ENCODE measurements at regions not wholly inside any gene's neighbourhood (a gene's known extent, or its start where the extent isn't known, plus 50 kb on each side); places are given as distances from the start of the nearest gene placed in this dataset.

- no peaks in the 10 kb centered on the region for H3K4me1 ChIP-seq
- no peaks in the 10 kb centered on the region for H3K27me3 ChIP-seq
- peaks cover 0 to 9% of the 10 kb centered on the region in 2 donors for H3K9me3 ChIP-seq
- in situ Hi-C loops (cut with MboI; ENCODE audit: low pct_ligation_motif_present in 1 of 4, low pct_unique_long_range_greater_than_20kb in 1 of 4, low sequenced_read_pairs in 3 of 4) (loop anchor here (25.0 kb wide), 2 partner anchors 212 to 637 kb away; partner anchors contain the start of gene NRIP1 (in 1 of the 4)), intact Hi-C loops (cut with DNase I; ENCODE audit: low total_unique reads) (no loop called here)
- H3K4me3 ChIP-seq = no peak overlapping the region
- H3K27ac ChIP-seq = no peak overlapping the region
- no peak for DNase-seq
- TF ChIP-seq EP300 (IDR thresholded peaks at IDR 0.05; ENCODE audit: low read depth) = no peak
- TF ChIP-seq, protein P1, sequence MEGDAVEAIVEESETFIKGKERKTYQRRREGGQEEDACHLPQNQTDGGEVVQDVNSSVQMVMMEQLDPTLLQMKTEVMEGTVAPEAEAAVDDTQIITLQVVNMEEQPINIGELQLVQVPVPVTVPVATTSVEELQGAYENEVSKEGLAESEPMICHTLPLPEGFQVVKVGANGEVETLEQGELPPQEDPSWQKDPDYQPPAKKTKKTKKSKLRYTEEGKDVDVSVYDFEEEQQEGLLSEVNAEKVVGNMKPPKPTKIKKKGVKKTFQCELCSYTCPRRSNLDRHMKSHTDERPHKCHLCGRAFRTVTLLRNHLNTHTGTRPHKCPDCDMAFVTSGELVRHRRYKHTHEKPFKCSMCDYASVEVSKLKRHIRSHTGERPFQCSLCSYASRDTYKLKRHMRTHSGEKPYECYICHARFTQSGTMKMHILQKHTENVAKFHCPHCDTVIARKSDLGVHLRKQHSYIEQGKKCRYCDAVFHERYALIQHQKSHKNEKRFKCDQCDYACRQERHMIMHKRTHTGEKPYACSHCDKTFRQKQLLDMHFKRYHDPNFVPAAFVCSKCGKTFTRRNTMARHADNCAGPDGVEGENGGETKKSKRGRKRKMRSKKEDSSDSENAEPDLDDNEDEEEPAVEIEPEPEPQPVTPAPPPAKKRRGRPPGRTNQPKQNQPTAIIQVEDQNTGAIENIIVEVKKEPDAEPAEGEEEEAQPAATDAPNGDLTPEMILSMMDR (IDR thresholded peaks at IDR 0.05) = no peak
- no peak for TF ChIP-seq POLR2AphosphoS5 (IDR thresholded peaks at IDR 0.05)
- TF ChIP-seq POLR2A (IDR thresholded peaks at IDR 0.05) = no peak
- no peaks in the 10 kb centered on the region for H3K36me3 ChIP-seq
Observed at GRCh38 chr21:14850394-14850793, 214.4 kb downstream of the NRIP1 start.

GRCh38 chr21:14846621-14847020 lies 218.2 kb downstream of the NRIP1 start:
- in situ Hi-C loops (cut with MboI; ENCODE audit: low pct_ligation_motif_present in 1 of 4, low pct_unique_long_range_greater_than_20kb in 1 of 4, low sequenced_read_pairs in 3 of 4) (no loop called here), intact Hi-C loops (cut with DNase I; ENCODE audit: low total_unique reads) (no loop called here)
- no peaks in the 10 kb centered on the region for H3K4me1 ChIP-seq
- H3K27me3 ChIP-seq = no peaks in the 10 kb centered on the region
- no peak overlapping the region for H3K27ac ChIP-seq
- no peak for TF ChIP-seq POLR2A (IDR thresholded peaks at IDR 0.05)
- no peak for TF ChIP-seq EP300 (IDR thresholded peaks at IDR 0.05; ENCODE audit: low read depth)
- TF ChIP-seq, protein P1 (IDR thresholded peaks at IDR 0.05) = no peak
- no peak for TF ChIP-seq POLR2AphosphoS5 (IDR thresholded peaks at IDR 0.05)
- peaks cover 0 to 9% of the 10 kb centered on the region in 2 donors for H3K9me3 ChIP-seq
- no peak for DNase-seq
- H3K36me3 ChIP-seq = no peaks in the 10 kb centered on the region
- no peak overlapping the region for H3K4me3 ChIP-seq

- Histone ChIP-seq H3K27ac (no peak overlapping the region), H3K27me3 (no peaks in the 10 kb centered on the region), H3K36me3 (no peaks in the 10 kb centered on the region), H3K4me3 (no peak overlapping the region), H3K4me1 (no peaks in the 10 kb centered on the region), H3K9me3 (peaks cover 0 to 9% of the 10 kb centered on the region in 2 donors)
- DNase-seq = no peak
- intact Hi-C loops (cut with DNase I; ENCODE audit: low total_unique reads) (no loop called here), in situ Hi-C loops (cut with MboI; ENCODE audit: low pct_ligation_motif_present in 1 of 4, low pct_unique_long_range_greater_than_20kb in 1 of 4, low sequenced_read_pairs in 3 of 4) (no loop called here)
- TF ChIP-seq POLR2A (IDR thresholded peaks at IDR 0.05) (no peak), EP300 (IDR thresholded peaks at IDR 0.05; ENCODE audit: low read depth) (no peak), POLR2AphosphoS5 (IDR thresholded peaks at IDR 0.05) (no peak)
- TF ChIP-seq, protein P1 (IDR thresholded peaks at IDR 0.05) = no peak
Observed at GRCh38 chr21:14844001-14844400, 220.8 kb downstream of the NRIP1 start.

DNA sequence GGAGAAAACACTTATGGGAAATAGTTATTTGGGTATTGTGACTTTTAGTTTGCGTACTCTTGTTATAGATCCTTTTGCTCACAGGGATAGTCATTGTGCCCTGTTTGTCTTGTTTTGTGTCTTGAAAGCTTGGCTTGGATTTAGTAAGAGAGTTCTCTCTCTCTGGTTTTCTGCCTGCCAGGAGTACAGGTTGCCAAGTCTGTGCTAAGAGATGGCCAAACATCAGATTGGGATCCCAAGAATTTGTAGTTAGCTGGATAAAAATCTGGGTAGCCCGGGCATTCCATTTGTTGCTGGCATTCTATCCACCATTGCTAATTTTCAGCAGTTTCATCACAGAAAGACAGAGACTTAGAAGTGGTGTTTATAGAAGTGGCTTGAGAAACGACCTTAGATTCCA lies 222.2 kb downstream of the NRIP1 start:
- H3K4me1 ChIP-seq = peaks cover 0 to 4% (median 0%) of the 10 kb centered on the region in 4 donors
- 87 to 89% methylated on average over 3 of the region's 3 CpGs for WGBS, 2 donors (ENCODE audit: low coverage in 1 of 2)
- H3K4me3 ChIP-seq = no peak overlapping the region
- H3K27me3 ChIP-seq = no peaks in the 10 kb centered on the region
- in situ Hi-C loops (cut with MboI; ENCODE audit: low pct_ligation_motif_present in 1 of 4, low pct_unique_long_range_greater_than_20kb in 1 of 4, low sequenced_read_pairs in 3 of 4) = no loop called here
- peaks cover 0 to 9% of the 10 kb centered on the region in 2 donors for H3K9me3 ChIP-seq
- H3K36me3 ChIP-seq = no peaks in the 10 kb centered on the region
- no peak for DNase-seq
- no peak overlapping the region for H3K27ac ChIP-seq
- intact Hi-C loops (cut with DNase I; ENCODE audit: low total_unique reads) = no loop called here
- TF ChIP-seq POLR2A (IDR thresholded peaks at IDR 0.05) = no peak
- TF ChIP-seq EP300 (IDR thresholded peaks at IDR 0.05; ENCODE audit: low read depth) = no peak
- no peak for TF ChIP-seq POLR2AphosphoS5 (IDR thresholded peaks at IDR 0.05)
